ENCODE measurements at regions not wholly inside any gene's neighbourhood (a gene's known extent, or its start where the extent isn't known, plus 50 kb on each side); places are given as distances from the start of the nearest gene placed in this dataset.

DNA sequence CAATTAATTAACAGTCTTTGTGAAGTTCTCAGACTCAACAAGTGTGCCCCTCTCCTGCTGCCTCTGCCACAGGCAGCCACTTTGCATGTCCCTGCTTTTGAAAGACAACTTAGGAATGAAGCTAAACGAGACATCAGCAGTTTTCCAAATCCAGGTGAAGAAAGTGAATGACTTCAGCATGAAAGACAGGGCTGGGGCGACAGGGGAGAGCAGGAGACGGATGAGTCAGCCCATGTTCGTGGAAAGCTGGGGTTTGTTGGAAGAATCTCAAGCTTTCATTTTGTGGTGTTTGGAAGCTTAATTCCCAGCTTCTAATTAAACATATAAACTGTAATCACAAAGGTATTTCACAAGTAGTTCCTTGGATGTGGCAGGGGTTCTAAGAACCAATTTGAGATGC is 207.8 kb upstream of the MAP3K1 start:
- Histone ChIP-seq H3K4me3 (no peak overlapping the region), H3K9me3 (peaks cover 0 to 4% of the 10 kb centered on the region in 2 donors), H3K27ac (peak overlapping the region in 1 of 2 donors; percentile 75), H3K36me3 (no peaks in the 10 kb centered on the region), H3K4me1 (peaks cover 11 to 17% of the 10 kb centered on the region in 2 donors), H3K27me3 (no peaks in the 10 kb centered on the region)
- DNase-seq (no peak), ATAC-seq (peak; percentile 29)
- intact Hi-C loops (cut with DNase I) = no loop called here
- no peak for TF ChIP-seq CTCF (IDR thresholded peaks at IDR 0.05)

DNA sequence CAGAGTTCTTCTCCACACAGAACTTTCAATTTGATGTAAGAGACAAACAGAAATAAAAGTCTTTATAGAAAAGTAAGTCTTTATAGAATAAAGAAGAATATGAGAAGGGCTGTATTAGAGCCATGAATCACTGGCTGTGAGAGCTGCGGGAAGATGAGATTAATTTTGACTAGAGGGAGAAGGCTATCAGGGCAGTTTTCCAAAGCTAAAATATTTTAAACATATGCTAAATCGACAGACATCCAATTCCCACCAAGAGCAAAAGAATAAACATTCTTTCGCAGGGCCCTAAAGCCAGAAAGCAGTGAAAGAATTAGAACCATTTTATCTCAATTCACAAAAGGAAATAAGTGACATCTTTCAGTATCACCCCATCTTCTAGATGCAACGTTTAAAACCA is 208.3 kb upstream of the MAP3K1 start:
- peaks cover 11 to 17% of the 10 kb centered on the region in 2 donors for H3K4me1 ChIP-seq
- H3K36me3 ChIP-seq = no peaks in the 10 kb centered on the region
- no peak for DNase-seq
- H3K27ac ChIP-seq = no peak overlapping the region
- intact Hi-C loops (cut with DNase I) = no loop called here
- H3K4me3 ChIP-seq = no peak overlapping the region
- no peaks in the 10 kb centered on the region for H3K27me3 ChIP-seq
- no peak for TF ChIP-seq CTCF (IDR thresholded peaks at IDR 0.05)
- H3K9me3 ChIP-seq = peaks cover 0 to 4% of the 10 kb centered on the region in 2 donors
- ATAC-seq = no peak

DNA sequence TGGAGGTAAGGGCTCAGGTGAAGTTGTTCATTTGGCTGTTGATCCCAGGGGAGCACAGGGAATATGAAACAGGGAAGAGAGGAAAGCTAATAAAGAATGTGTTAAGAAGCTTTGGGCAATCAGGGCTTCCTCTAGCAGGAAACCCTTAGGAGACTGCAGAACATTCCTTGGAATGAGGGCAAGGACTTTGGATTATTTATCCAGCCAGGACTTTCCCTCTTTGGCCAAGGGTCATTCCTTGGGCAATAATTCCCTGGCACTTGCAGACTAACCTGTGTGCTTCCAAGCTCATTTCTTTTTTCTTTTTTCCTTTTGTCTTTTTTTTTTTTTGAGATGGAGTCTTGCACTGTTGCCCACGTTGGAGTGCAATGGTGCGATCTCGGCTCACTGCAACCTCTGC is 209.2 kb upstream of the MAP3K1 start:
- Histone ChIP-seq H3K27ac (no peak overlapping the region), H3K4me1 (peaks cover 11 to 17% of the 10 kb centered on the region in 2 donors), H3K36me3 (no peaks in the 10 kb centered on the region), H3K9me3 (peaks cover 0 to 1% of the 10 kb centered on the region in 2 donors), H3K4me3 (no peak overlapping the region), H3K27me3 (no peaks in the 10 kb centered on the region)
- TF ChIP-seq CTCF (IDR thresholded peaks at IDR 0.05) = no peak
- ATAC-seq (no peak), DNase-seq (no peak)
- intact Hi-C loops (cut with DNase I) = no loop called here

DNA sequence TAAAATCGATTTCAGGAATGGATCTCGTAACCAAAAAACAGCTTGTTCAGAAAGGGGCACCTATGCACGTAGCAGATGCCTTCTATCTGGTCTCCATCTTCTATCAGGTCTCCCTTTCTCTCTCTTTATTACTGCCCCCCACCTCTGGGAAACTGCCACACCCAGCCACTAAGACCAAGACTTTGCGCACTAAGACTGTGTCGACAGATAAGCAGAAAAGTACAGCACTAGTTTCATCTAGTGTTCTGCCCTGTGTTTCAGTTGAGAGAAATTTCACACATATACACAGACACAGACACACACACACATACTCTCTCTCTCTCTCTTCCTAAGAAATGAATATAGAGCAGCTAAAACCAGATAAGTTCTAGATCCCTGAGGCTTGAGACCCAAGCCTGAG is 210.1 kb upstream of the MAP3K1 start:
- intact Hi-C loops (cut with DNase I) = no loop called here
- TF ChIP-seq CTCF (IDR thresholded peaks at IDR 0.05) = no peak
- Histone ChIP-seq H3K9me3 (no peaks in the 10 kb centered on the region), H3K36me3 (no peaks in the 10 kb centered on the region), H3K27me3 (no peaks in the 10 kb centered on the region), H3K4me3 (no peak overlapping the region), H3K4me1 (peaks cover 11 to 17% of the 10 kb centered on the region in 2 donors), H3K27ac (no peak overlapping the region)
- DNase-seq (no peak), ATAC-seq (no peak)

DNA sequence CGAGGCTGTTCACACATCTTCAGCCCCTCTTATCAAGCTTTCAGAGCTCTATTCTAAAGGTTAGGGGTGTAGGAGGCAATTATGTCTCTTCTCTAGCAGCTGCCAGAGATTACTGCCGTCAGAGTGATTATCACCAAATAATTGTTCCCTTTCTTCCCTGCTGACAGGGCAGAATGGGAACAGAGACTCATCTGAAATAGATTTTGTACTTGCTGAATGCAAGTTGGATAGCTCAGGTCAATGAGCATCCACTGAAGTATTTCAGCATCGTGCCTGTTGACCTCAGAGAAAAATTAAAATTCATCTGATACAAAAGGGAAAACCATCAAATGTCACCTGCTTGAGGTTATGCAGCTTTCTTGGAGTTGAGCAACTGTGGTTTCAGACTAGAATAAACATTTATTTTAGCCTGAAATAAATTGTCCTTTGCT is 213.7 kb upstream of the MAP3K1 start:
- no peak for TF ChIP-seq CTCF (IDR thresholded peaks at IDR 0.05)
- H3K36me3 ChIP-seq = no peaks in the 10 kb centered on the region
- no peak overlapping the region for H3K27ac ChIP-seq
- H3K4me1 ChIP-seq = no peaks in the 10 kb centered on the region
- ATAC-seq (no peak), DNase-seq (no peak)
- no peaks in the 10 kb centered on the region for H3K9me3 ChIP-seq
- H3K27me3 ChIP-seq = no peaks in the 10 kb centered on the region
- intact Hi-C loops (cut with DNase I) = no loop called here
- no peak overlapping the region for H3K4me3 ChIP-seq

Measured in left lung (tissue), 4 donors.